GM11168 (cell line): ENCODE measurements at regions not wholly inside any gene's neighbourhood (a gene's known extent, or its start where the extent isn't known, plus 50 kb on each side); places are given as distances from the start of the nearest gene placed in this dataset.

Source experiments
- in situ Hi-C: fragments of 300-500 bp; cut with MboI; formaldehyde crosslinking; loops from one replicate; pipeline ENCODE4 v1.12.0; 2022; ENCODE audit warnings: low sequenced_read_pairs; ENCODE audit not compliant: unreplicated experiment

GRCh38 chr6:165747963-165748362, 84.9 kb upstream of the PDE10A start:
- in situ Hi-C loops = no loop called here

- in situ Hi-C loops = no loop called here
Measured at GRCh38 chr6:165746331-165746730, 83.3 kb upstream of the PDE10A start.

- in situ Hi-C loops = no loop called here
Measured at GRCh38 chr6:165745492-165745891, 82.5 kb upstream of the PDE10A start.

- in situ Hi-C loops = no loop called here
Measured at GRCh38 chr6:165744555-165745228, 81.7 kb upstream of the PDE10A start.

GRCh38 chr6:165743366-165743898, 80.4 kb upstream of the PDE10A start:
- in situ Hi-C loops = no loop called here

- in situ Hi-C loops = no loop called here
Measured at GRCh38 chr6:165742047-165742446, 79.0 kb upstream of the PDE10A start.

GRCh38 chr6:165737396-165737795, 74.4 kb upstream of the PDE10A start:
- in situ Hi-C loops = no loop called here

GRCh38 chr6:165735065-165735464, 72.0 kb upstream of the PDE10A start:
- in situ Hi-C loops = no loop called here

GRCh38 chr6:165733489-165733791, 70.4 kb upstream of the PDE10A start:
- in situ Hi-C loops = no loop called here

GRCh38 chr6:165732696-165733488, 69.9 kb upstream of the PDE10A start:
- in situ Hi-C loops = no loop called here

- in situ Hi-C loops = no loop called here
Measured at GRCh38 chr6:165729307-165729936, 66.4 kb upstream of the PDE10A start.

GRCh38 chr6:165728216-165728615, 65.2 kb upstream of the PDE10A start:
- in situ Hi-C loops = no loop called here

- in situ Hi-C loops = no loop called here
Measured at GRCh38 chr6:165726965-165727381, 63.9 kb upstream of the PDE10A start.

- in situ Hi-C loops = no loop called here
Measured at GRCh38 chr6:165726290-165726875, 63.3 kb upstream of the PDE10A start.

- in situ Hi-C loops = no loop called here
Measured at GRCh38 chr6:165725201-165725600, 62.2 kb upstream of the PDE10A start.

GRCh38 chr6:165723326-165723725, 60.3 kb upstream of the PDE10A start:
- in situ Hi-C loops = no loop called here

- in situ Hi-C loops = no loop called here
Measured at GRCh38 chr6:165722022-165722421, 59.0 kb upstream of the PDE10A start.

GRCh38 chr6:165721356-165721755, 58.3 kb upstream of the PDE10A start:
- in situ Hi-C loops = no loop called here

GRCh38 chr6:165718491-165718891, 55.5 kb upstream of the PDE10A start:
- in situ Hi-C loops = no loop called here

GRCh38 chr6:165717732-165718465, 54.9 kb upstream of the PDE10A start:
- in situ Hi-C loops = no loop called here
